Ecto neural progenitor cell (in vitro differentiated cells): ENCODE measurements at regions not wholly inside any gene's neighbourhood (a gene's known extent, or its start where the extent isn't known, plus 50 kb on each side); places are given as distances from the start of the nearest gene placed in this dataset.

Experiments used
- DNase-seq: peaks from one replicate; pipeline ENCODE4 v3.0.0-alpha.2; 2018; ENCODE audit warnings: low spot score

DNA sequence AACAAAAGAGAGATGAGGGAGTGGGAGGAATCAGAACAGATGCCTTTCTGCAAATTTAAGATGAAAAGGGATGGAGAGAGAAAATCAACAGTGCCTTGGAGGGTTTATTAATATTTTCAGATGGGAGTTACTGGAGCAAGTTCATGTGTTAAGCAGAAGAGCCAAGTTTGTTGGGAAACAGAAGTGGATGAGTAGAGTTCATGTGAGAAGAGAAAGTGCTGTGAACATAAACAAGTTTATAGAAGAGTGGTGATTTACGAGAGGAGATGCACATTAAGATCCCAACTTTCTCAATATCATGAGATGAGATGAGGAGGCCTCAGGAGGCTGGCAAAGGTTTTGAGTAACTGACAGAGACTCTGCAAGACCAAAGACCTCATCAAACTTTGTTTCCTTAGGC lies 274.1 kb upstream of the HTR2A start:
- DNase-seq, result no peak

DNA sequence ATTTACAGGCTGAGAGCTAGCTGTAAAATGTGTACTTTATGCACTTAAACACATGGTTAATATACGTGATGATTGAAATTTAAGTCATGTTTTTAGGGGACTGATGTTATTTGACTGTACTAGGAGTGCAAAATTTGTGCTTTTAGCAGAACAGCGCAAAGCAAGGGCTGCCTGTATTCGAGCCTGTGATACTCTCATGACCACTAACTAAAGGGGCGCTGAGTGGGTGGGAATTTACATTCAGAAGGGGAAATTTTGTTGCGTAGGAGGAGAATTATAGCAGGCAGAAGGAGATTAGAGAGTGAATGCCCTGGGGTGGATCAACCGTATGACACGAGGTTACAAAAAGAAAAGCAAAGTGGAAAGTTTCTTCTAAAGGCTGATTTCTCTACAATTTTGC lies 271.8 kb upstream of the HTR2A start:
- no peak for DNase-seq

DNA sequence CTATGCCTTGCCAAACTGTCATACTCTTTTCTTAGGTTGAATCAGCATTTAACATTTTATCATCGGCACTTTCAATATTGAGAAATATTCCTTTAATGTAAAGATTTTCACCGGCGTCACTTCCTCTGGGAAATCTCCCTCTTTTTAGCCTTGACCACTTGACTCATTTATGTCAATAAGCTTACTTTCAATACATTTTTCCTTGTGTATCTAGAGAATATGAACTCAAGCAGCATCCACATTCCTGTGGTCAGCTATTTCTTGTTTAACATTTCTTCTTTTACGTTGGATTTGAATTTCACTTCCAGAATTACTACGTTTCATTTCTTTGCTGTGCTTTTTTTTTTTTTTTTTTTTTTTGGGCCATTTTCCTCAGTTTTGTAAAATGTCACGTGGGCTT lies 271.2 kb upstream of the HTR2A start:
- no peak for DNase-seq

DNA sequence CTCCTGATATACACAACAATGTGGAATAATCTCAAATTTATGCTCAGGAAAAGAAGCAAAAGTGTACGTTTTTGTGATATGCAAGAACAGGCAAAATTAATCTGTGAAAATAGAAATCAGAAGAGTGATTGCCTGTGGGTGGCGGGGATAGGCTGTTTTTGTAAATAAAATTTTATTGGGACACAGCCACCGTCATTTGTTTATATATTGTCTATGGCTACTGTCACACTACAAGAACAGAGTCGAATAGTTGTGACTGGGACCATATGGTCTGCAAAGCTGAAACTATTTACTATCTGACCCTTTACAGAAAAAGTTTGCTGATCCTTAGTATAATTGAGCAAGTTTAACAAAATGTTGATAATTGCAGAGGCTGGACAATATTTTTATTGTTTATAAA lies 269.5 kb upstream of the HTR2A start:
- no peak for DNase-seq

DNA sequence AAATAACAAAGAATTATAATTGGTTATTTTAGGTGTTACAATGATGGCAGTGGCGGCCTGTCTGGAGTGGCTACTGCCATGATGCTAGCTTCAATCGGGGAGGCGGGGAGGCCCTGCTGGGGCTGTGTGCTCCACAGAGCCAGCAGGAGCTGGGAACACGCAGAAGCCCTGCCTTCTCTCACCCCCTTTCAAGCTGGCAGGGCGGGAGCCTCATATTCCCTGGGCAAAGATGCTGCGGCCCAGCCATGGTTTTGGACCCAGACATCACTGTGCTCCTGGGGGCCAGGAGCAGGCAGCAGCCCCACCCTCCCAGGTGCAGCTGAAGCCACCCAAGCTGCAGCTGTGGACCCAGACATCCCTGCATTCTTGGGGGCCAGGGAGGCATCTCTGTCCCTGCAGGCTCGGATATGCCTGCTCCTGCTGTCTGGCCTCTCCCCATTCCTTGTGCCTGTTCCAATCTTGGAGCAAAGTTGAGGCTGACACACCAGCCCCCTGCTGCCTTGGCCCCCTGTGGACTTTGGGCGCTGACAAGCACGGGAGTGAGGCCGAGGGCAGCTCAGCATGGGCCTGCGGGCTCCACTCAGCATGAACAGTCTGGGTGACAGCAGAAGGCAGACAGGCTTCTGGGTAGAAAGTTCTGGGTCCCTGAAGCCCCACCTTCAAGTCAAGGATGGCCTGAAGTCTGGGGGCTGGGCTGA lies 263.1 kb upstream of the HTR2A start:
- no peak for DNase-seq

DNA sequence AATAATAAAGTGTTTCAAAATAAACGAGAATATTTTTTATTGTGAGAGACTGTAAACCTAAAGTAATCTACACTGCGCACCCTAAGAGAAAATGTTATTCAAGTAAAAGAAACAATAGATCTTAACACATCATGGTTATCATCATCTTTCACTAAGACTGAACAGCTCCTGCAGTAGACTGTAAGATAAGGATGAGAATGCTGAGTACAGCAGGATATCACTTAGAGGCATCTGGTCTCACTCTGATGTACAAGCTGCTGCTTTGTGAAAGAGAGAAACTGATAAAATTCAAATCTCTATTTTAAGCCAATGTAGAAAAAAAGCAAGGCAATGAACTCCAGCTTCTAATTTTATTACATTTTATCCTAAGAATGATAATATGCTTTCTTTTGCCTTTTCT lies 261.7 kb upstream of the HTR2A start:
- no peak for DNase-seq

DNA sequence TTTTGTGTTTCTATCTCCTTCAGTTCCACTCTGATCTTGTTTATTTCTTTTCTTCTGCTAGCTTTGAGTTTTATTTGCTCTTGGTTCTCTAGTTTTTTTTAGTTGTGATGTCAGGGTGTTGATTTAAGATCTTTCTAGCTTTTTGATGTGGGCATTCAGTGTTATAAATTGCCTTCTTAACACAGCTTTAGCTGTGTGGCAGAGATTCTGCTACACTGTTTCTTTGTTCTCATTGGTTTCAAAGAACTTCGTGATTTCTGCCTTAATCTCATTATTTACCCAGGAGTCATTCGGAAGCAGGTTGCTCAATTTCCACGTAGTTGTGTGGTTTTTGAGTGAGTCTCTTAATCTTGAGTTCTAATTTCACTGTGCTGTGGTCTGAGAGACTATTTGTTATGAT lies 251.7 kb upstream of the HTR2A start:
- no peak for DNase-seq

DNA sequence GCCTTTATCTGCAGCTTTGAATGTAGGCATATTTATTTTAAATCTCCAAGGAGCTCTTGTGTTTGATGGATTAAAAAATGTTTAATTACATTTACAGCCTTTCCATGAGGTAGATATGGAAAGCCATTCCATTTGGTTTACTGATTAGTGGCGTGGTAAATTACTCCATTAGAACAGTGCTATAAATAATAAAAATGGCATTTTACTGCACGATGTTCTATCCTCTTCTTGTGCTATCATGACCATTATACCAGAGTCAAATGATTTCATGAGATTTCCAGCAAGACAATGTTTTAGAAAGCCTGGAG lies 250.9 kb upstream of the HTR2A start:
- DNase-seq, result no peak

DNA sequence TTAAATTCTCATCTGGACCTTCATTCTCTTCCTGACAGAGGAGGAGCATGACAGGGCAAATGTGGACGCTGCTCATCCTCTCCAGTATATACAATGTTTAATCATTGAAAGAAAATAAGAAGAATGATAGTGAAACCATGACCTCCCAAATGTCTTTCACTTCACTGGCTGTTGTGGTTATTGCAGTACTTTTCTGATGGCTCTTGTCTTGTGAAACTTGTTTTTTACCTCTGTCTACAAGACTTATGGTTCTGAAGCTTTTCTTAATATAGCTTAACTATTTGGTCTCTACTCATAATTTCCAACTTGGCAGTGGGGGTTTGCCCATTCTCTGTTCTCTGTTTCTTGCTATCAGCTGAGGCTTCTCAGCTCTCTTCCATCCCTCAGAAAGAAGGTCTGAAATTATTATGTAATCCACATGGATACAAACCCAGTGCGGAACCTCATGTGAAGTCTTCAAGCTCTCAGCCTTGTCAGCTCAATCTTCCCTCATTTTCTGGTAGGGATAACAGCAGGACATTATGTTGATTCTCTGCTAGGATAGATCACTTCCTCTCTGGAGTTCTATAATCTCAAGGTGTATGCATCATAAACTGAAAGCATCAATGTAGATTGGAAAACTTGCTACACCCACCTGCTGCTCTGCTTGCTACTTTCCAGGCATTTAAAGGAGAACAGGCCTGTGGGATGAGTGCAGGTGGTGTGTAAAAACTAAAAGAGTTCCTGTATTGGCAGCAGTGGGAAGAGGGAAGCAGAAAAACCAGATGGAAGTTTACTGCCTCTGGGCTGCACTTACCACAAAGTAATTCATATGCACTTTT lies 250.3 kb upstream of the HTR2A start:
- no peak for DNase-seq

DNA sequence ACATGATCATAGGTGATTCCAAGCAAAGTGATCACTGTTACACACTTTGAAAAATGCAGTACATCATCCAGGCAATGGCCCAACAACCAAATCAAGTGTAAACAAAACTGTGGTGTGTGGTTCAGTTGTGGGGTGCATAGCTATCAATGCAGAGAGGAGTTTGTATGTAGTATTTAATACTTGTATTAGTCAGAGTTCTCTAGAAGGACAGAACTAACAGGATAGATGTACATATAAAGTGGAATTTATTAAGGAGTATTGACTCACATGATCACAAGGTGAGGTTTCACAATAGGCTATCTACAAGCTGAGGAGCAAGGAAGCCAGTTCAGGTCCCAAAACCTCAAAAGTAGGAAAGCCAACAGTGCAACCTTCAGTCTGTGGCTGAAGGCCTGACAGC lies 249.3 kb upstream of the HTR2A start:
- no peak for DNase-seq

DNA sequence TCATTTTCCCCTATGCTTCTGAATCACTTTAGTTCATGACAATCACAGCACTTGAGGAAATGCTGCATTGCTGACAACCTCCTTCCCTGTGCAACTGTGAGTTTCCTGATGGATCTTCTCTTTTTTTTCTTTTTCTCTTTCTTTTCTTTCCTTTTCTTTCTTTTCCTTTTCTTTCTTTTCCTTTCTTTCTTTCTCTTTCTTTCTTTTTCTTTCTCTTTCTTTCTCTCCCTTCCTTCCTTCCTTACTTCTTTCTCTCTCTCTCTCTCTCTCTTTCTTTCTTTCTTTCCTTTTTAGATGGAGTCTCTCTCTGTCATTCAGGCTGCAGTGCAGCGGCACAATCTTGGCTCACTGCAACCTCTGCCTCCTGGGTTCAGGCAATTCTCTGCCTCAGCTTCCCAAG lies 247.9 kb upstream of the HTR2A start:
- DNase-seq, result no peak

DNA sequence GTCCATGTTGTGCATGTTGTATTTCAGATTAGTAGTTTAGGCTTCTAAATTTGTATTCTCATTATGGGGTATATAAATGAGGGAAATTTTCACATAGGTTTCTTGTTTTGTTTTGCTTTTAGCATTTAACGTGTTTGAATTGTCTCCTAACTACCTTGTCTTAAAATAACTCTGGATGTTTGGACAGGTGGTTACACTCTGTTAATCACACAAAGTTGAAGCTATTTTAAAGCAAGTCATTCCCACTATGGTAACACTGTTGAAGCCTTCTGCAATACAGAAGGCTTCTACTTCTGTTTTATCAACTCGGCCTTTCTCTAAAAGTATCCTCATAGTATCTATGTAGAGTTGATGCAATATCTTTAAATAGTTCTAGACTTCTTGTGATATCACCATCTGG lies 245.3 kb upstream of the HTR2A start:
- no peak for DNase-seq

DNA sequence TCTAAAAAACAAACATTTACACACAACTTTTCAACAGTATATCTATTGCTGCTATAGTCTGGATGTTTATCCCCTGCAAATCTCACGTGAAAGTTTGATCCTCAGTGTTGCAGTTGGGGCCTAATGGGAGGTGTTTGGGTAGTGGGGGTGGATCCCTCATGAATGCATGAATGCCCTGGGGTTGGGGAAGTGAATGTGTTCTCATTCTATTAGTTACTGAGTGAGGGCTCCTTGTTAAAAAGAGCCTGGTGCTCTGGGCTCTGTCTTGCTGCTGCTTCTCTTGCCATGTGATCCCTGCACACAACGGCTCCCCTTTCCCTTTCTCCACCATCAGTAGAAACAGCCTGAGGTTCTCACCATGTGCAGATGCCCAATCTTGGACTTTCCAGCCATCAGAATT lies 242.7 kb upstream of the HTR2A start:
- DNase-seq, result no peak

DNA sequence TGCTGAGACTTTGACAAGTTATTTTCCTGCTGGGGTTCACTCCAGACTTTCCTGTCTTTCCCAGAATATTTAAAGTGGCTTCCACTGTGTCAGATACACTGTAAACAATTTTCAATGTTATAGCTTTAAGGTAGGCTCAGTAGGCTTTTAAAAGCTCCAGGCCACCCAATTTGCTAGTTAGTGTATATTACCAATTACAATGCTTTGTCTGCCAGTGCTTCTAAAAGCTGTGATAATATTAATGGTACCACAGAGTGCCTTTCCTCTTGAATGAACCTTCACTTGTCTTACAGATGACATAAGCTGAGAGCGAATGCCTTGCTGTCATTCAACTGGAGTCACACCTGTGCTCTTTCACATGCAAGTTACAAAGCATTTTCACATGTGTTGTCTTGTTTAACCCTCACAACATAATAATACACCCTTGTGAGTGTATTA lies 239.7 kb upstream of the HTR2A start:
- no peak for DNase-seq

DNA sequence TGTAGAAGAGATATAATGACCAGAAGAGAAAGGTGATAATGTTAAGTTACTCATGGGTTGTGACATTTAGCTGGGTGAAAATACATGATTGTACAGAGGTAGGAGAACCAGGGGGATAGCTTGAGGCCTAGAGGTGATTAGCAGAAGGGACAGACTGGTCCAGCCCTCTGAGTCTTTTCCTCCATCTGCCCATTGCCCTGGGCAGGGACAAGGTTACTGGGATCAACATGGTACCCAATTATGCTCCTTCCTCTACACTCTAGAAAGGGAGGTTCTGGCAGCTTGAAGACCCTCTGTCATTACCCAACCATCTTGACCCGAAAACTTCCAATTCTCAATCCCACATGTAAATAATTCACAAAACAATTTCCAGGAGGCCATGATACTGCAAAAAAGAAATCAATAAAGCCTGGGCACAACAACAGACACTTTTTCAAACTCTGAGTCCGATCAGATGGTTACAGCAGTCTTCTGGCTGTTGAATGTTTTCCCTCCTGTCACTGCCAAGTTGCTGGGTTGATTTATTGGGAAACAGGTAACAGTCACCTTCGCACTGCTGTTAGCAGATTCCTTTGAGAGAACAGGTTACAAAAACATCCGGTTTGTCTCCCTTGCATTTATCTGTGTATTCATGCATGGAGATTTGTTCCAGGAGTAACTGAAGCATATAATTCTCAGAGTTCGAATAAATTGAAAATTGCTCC lies 239.1 kb upstream of the HTR2A start:
- no peak for DNase-seq

DNA sequence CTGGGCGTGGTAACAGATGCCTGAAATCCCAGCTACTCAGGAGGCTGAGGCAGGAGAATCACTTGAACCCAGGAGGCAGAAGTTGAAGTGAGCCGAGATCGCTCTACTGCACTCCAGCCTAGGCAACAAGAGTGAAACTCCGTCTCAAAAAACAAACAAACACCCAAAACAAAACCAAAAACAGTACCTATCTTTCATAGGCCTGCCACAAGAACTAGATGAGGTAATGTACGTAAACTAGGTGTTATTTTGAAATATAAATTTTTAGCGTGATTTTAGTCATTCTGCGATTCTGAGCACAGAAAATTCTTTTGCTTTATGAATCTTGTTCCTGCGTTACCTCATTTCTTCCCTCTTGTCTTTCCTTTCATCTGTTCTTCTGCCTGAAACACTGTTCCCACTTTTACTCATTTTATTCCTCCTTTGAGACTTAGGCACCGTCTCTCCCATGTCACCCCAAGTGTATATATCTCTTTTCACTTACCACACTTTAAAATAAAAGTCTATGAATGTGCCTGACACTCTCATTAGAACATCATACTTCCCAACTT lies 238.2 kb upstream of the HTR2A start:
- DNase-seq, result no peak

DNA sequence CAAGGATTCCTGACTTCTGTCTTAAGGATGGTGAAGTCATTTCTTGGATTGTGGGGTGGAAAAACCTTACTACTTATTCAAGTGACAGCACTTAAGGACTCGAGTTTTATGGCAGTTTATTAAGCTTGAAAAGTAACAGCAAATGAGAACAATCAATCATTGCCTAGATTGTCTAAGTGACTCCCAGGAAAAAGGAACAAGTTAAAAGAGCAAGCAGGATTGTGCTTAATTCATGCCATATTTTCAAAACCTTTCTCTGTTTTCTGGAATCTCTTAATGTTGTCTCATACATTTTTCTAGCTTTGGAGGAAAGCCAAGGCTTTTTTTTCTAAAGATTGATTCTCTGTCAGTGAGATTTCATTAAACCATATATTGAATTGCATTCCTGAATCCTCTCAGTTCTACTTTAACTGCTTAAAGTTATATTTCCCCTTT lies 236.2 kb upstream of the HTR2A start:
- DNase-seq, result no peak

DNA sequence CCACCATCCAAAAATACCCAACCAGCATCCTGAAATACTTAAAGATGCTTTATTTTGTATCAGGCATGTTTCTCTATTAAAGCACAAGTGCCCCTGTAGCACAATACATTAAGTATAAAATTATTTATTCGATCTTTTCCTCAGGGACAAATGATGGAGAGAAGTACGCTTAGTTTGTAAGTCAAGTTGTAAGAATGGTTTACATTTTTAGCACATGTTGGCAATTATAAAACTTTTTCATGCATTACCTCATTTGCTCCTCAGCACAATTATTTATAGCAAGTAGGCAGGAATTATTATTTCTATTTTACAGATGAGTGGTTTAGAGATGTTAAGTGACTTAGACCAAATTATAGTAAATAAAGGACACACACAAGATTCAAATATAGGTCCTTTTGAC lies 232.6 kb upstream of the HTR2A start:
- DNase-seq, result no peak

DNA sequence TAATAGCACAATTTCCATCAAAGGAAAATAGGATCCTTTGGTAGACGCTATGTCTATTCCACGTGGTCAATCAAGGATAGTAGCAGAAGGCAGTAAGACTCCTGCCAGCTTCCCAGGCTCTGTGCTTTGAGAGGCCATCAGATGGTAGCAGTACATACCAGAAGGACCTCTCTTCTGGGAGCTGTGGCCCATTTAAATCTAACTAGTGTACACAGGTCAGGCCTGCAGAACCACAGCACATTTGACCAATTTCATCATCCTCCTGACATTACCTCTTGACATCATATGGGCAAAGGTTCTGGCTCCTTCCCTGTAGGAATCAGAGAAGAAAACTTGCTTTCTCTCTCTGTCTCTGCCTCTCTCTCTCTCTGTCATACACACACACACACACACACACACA lies 229.6 kb upstream of the HTR2A start:
- DNase-seq, result no peak

DNA sequence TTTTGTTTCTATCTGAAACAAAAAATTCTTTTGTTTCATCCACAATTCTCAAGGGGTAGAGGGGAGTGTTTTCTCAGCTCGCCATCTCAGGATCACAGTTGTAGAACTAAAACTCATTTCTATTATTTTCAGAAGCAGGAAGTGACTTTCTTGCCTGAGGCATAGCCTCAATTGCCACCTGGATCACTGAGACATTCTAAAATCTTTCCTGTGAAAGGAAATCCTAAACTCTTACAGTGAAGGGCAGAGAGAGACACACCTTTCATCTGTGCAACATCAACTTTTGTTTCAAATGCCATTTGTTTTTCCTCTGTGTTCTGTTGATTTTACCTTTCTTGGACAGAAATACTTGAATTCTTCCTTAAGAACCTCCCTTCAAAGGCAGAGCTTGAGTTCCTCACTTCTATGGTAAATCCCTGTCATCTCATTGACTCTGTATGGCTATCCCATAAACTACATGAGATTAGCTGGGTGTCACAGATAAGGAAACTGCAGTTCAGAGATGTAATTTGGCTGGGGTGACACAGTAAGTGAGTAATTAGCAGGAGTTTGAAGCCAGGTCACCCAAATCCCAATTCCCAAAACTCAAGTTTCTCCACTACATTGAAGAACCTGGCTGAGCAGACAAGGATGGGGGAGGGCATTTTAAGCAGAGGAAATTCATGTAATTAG lies 224.4 kb upstream of the HTR2A start:
- DNase-seq, result no peak

DNA sequence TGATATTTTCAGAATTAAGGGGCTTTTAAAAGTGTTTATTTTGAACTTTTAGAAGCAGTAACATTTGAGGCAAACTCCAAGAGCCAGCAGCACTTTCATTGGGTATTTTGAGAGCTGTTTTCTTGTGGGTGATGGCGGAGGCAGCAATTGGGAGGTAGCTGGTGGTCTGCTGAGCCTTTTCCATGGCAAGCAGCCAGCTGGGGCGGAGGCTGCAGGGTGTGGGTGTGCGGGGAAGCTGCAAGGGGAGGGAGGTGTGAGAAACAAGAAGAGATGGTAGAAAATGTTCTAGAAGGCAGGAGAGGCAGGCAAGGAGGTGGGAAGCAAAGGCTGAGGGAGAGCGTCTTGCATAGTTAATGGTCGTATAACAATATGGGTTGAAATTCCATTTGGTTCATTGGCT lies 223.4 kb upstream of the HTR2A start:
- DNase-seq, result no peak

DNA sequence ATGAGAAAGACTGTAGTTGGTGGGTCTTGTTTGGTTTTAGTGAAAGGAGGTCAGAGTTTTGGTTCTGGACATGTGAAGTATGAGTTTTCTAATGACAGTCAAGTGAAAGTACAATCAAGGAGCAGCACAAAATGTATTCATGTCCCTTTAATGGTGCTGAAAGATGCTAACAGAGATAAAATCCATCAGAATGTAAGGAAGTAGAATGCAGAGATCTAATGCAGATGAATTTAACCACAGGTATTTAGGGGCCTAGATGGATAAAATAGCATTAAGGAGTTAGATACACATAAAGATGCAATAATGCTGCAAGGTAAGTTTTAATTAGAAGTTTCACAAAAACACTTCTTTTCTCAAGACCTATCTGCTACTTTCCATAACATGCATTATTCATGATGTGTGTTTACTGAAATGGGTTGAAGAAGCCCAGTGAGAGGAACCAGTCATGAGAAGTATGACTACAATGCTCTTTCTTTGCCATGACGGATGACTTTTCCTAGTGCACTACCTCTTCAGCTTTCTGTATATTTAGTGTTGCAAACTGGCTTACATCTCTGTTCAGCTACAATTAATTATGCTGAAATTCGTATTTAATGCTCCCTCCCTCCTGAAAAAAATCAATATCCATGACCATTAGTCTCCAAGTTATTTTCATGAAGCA lies 222.9 kb upstream of the HTR2A start:
- DNase-seq, result no peak
